Lower leg skin (tissue), 4 donors: ENCODE measurements at regions not wholly inside any gene's neighbourhood (a gene's known extent, or its start where the extent isn't known, plus 50 kb on each side); places are given as distances from the start of the nearest gene placed in this dataset.

Experiments used
- DNase-seq, 2 donors: peaks; one replicate each; pipeline ENCODE4 v3.0.0-alpha.2; 2019; ENCODE audit warnings: low spot score in 2 of 2
- H3K4me3 ChIP-seq: fragments of 200-600 bp; sonication (generic); 2 replicates; pipeline ENCODE4 v1.5.1; 2017; ENCODE audit warnings: mild to moderate bottlenecking, low read depth; ENCODE audit not compliant: poor library complexity, severe bottlenecking
- CTCF ChIP-seq, 3 donors: fragments of 450-650 bp; IDR thresholded peaks; one replicate each; pipeline ENCODE4 v1.5.1; 2016; ENCODE audit warnings: antibody characterized with exemption in 3 of 3, mild to moderate bottlenecking in 3 of 3, moderate library complexity in 2 of 3
- POLR2A ChIP-seq, 2 donors: fragments of 450-650 bp; IDR thresholded peaks; one replicate each; pipeline ENCODE4 v1.6.1; 2016 to 2017; ENCODE audit warnings: antibody characterized with exemption in 2 of 2, mild to moderate bottlenecking in 1 of 2, moderate library complexity in 1 of 2
- WGBS, 2 donors: methylation state at CpG; one replicate each; pipeline ENCODE4 v1.1.5; 2018; 5-methylcytosine and 5-hydroxymethylcytosine counted together
- intact Hi-C: fragments of 100-400 bp; cut with DNase I; formaldehyde crosslinking; loops from one replicate; pipeline ENCODE4 v1.15.0; 2023; ENCODE audit warnings: low total_unique reads

GRCh38 chrY:15805985-15806384 is 1281.7 kb downstream of the NLGN4Y start:
- no peak overlapping the region for H3K4me3 ChIP-seq
- no peak for TF ChIP-seq POLR2A (IDR thresholded peaks at IDR 0.05)
- TF ChIP-seq CTCF (IDR thresholded peaks at IDR 0.05): no peak
- DNase-seq: no peak
- intact Hi-C loops: no loop called here

- no peak for DNase-seq
- 90% methylated on average over 6 of the region's 6 CpGs; no CpG with 5 or more reads in 1 of the 2 donors for WGBS, 2 donors
- intact Hi-C loops: no loop called here
- no peak overlapping the region for H3K4me3 ChIP-seq
- TF ChIP-seq CTCF (IDR thresholded peaks at IDR 0.05): no peak
- TF ChIP-seq POLR2A (IDR thresholded peaks at IDR 0.05): no peak
These were observed 1289.9 kb downstream of the NLGN4Y start for GRCh38 chrY:15814241-15814640.
